ENCODE measurements at regions not wholly inside any gene's neighbourhood (a gene's known extent, or its start where the extent isn't known, plus 50 kb on each side); places are given as distances from the start of the nearest gene placed in this dataset.

DNA sequence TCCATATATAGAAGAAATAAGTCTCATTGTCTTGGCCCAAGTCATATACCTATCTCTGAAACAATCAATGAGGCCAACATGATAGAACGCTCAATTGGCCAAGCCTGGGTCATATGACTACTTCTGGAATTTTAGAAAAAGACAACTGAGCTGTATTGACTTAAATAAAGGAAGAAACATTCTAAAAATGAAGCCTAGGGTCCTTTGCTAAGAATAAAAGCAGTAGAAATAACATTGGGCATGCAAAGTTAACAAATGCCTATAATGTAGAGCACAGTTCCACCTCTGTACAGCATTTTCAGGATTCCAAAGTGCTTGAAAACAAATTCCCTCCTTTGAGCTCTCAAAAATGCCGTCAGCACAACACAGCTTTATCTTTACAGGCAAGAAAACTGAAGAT, 391.8 kb downstream of the PRELID2 start:
- TF ChIP-seq CTCF (IDR thresholded peaks at IDR 0.05): no peak

DNA sequence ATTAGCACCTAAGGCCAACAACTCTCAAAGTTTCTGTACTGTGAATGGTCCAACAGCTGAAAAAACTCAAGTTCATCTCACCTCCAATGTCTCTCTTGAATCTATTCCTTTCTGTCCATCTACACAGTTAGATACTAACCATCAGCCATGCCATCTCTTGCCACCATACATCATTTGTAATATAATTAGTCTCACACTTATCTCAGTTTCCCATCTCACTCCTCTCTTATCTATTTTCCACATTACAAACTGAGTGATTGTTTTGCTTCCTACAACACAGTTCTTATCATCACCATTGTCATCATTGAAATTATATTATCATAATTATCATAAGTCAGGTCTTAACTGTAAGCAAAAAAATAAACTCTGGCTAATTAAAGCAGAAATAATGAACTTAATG, 393.9 kb downstream of the PRELID2 start:
- no peak for TF ChIP-seq CTCF (IDR thresholded peaks at IDR 0.05)

GRCh38 chr5:145437627-145438026, 397.5 kb downstream of the PRELID2 start:
- TF ChIP-seq CTCF (IDR thresholded peaks at IDR 0.05): no peak

GRCh38 chr5:145433077-145433476, 402.1 kb downstream of the PRELID2 start:
- TF ChIP-seq CTCF (IDR thresholded peaks at IDR 0.05): no peak

DNA sequence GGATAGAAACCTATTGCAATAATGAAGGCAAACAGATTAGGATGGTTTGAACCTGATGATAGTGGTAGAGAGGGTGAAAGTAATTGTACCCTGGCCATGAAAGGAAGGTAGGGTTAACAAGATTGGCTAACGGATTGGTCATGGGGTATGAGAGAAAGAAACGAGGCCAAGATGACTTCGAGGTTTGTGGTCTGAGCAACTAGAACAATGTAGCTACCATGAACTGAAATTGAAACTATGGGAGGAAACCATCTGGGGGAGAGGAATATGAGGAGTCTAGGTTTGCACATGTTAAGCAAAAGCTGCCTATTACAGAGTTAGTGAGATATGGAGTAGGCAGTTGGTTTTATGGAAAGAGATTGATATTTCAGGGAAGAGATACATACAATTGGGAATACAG, 406.0 kb downstream of the PRELID2 start:
- TF ChIP-seq CTCF (IDR thresholded peaks at IDR 0.05): no peak

- TF ChIP-seq CTCF (IDR thresholded peaks at IDR 0.05): no peak
Measured at GRCh38 chr5:145408048-145408341, 427.1 kb downstream of the PRELID2 start.

DNA sequence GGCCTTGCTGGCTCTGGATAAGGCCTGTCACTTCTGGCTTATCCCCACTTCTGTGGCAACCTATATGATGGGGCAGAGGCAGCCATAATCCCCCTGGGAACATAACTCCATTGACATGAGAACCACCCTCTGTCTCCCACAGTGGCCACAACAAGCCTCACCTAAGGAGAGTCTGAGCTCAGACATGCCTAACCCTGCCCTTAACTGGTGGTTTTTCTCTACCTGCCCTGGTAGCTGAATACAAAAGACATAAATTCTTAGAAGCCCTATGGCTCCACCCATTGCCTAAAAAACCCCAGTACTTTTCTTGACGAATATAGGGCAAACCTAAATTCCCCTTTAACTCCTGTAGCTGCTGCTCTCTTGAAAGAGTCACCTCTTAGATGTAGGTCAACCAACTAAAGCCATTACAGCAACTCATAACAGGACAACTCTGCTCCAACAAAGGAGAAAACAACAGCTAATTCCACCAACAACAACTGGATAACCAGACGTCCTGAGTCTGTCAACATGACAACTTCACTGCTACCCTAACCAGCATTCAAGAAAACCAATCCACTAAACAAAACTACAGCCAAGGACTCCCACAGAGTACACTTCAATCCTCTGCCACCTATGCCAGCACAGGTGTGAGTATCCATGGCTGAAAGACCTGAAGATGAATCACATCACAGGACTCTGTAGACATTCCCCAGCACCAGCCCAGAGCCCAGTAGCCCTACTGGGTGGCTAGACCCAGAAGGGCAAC, 427.7 kb downstream of the PRELID2 start:
- no peak for TF ChIP-seq CTCF (IDR thresholded peaks at IDR 0.05)

DNA sequence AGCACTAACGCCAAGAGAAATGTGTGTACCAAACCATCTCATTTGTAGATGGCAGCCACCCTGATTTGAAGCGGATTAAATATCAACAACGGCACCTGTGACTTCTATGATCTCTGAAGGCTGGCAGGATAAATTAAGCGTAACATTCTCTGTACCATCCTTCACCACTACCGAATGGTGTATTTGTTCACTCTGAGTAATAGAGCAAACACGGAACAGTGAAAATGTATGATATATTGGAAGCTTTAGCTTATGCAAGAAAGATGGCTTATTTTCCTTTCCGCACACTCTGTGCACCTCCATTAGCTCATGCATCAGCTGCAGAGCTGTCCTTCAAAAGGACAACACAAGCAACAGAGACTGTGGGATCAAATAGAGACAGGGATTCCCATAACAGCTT, 431.1 kb downstream of the PRELID2 start:
- no peak for TF ChIP-seq CTCF (IDR thresholded peaks at IDR 0.05)

Measured in LNCAP (cell line).